Kidney (tissue), 13 donors: ENCODE measurements at regions not wholly inside any gene's neighbourhood (a gene's known extent, or its start where the extent isn't known, plus 50 kb on each side); places are given as distances from the start of the nearest gene placed in this dataset.

Experiments used
- DNase-seq, 5 donors: peaks; one replicate each; pipeline ENCODE4 v3.0.0-alpha.2; 2013 to 2020
- FAIRE-seq: peaks from 2 replicates; lab custom pipeline; 2012; peaks lifted over from hg19 to GRCh38; lab: Jason Lieb, UNC
- H3K27ac ChIP-seq, 2 donors: one replicate each; pipeline ENCODE4 v1.7.0; 2013; ENCODE audit warnings: low read depth in 2 of 2, low read length in 2 of 2, inconsistent platforms in 1 of 2
- H3K27me3 ChIP-seq: one replicate; pipeline ENCODE4 v1.7.1; 2013; ENCODE audit warnings: low read length, inconsistent platforms; ENCODE audit not compliant: control insufficient read depth, insufficient read depth
- H3K36me3 ChIP-seq, 3 donors: one replicate each; pipeline versions ENCODE4 v1.7.0 to v1.7.1; 2013; ENCODE audit warnings: low read length in 3 of 3, control low read depth in 1 of 3, inconsistent platforms in 1 of 3; ENCODE audit not compliant: insufficient read depth in 3 of 3, control insufficient read depth in 2 of 3
- H3K4me1 ChIP-seq, 3 donors: one replicate each; pipeline versions ENCODE4 v1.7.0 to v1.7.1; 2013; ENCODE audit warnings: low read length in 3 of 3, inconsistent platforms in 1 of 3, low read depth in 1 of 3; ENCODE audit not compliant: control insufficient read depth in 2 of 3, insufficient read depth in 2 of 3
- H3K4me3 ChIP-seq, 3 donors: one replicate each; pipeline versions ENCODE4 v1.7.0 to v1.8.1; 2013; ENCODE audit warnings: low read length in 3 of 3, control low read depth in 1 of 3, inconsistent platforms in 1 of 3
- H3K9ac ChIP-seq, 3 donors: one replicate each; pipeline versions ENCODE4 v1.7.0 to v1.7.1; 2013; ENCODE audit warnings: low read length in 3 of 3, control low read depth in 1 of 3, inconsistent platforms in 1 of 3
- H3K9me3 ChIP-seq, 3 donors: one replicate each; pipeline versions ENCODE4 v1.7.0 to v1.7.1; 2013; ENCODE audit warnings: low read length in 3 of 3, control low read depth in 1 of 3, inconsistent platforms in 1 of 3; ENCODE audit not compliant: control insufficient read depth in 2 of 3, insufficient read depth in 1 of 3
- intact Hi-C: fragments of 100-400 bp; cut with DNase I; formaldehyde crosslinking; loops from one replicate; pipeline ENCODE4 v1.11.1; 2022
- TF ChIP-seq, protein P1 (sequence below): IDR thresholded peaks from 3 replicates; pipeline ENCODE4 v1.5.1; 2012; ENCODE audit warnings: mild to moderate bottlenecking, moderate library complexity, borderline replicate concordance; ENCODE audit not compliant: insufficient read depth; ENCODE audit errors: extremely low read depth
- donor health status: control.
- donor health status: control.
- donor health status: control.
- donor health status: control.
- donor health status: control.
- donor health status: DM: yes; HTN: yes; CAD: no.
- donor health status: Normal renal cell carcinoma (clear cell type).

DNA sequence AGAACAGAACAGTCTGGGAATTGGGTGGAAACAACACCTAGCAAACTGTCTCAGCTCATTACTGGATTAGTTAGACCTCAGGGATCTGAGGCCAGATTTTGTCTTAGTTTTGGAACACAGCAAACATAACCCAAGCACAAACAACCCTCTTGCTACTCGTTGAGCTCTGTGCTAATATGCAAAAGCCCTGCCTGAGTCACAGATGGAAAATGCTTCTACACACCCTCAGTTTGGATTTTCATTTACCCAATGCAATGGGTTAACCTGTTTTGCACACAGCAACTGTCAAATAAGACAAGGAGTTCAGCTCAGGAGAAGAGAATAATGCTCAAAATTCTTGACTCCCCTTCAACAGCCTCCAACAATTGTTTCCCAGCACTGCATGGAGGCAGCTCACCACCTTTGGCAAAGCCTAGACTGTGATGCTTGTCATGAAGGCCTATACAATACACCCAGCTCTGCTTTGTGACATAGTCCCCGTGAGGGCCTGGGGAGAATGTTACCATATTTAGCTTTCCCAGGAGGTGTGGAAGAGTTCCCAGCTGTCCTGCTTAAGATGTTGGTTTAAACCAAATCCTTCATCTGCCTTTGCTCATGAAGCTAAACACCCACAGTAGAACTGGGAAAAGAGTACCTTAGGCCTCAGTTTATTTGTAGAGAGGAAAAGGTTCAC is 68.9 kb upstream of the MNS1 start:
- intact Hi-C loops, result no loop called here
- no peak overlapping the region for H3K4me3 ChIP-seq
- no peaks in the 10 kb centered on the region for H3K4me1 ChIP-seq
- TF ChIP-seq, protein P1, sequence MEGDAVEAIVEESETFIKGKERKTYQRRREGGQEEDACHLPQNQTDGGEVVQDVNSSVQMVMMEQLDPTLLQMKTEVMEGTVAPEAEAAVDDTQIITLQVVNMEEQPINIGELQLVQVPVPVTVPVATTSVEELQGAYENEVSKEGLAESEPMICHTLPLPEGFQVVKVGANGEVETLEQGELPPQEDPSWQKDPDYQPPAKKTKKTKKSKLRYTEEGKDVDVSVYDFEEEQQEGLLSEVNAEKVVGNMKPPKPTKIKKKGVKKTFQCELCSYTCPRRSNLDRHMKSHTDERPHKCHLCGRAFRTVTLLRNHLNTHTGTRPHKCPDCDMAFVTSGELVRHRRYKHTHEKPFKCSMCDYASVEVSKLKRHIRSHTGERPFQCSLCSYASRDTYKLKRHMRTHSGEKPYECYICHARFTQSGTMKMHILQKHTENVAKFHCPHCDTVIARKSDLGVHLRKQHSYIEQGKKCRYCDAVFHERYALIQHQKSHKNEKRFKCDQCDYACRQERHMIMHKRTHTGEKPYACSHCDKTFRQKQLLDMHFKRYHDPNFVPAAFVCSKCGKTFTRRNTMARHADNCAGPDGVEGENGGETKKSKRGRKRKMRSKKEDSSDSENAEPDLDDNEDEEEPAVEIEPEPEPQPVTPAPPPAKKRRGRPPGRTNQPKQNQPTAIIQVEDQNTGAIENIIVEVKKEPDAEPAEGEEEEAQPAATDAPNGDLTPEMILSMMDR, result no peak
- H3K9me3 ChIP-seq, result no peaks in the 10 kb centered on the region
- H3K27me3 ChIP-seq, result no peaks in the 10 kb centered on the region
- no peaks in the 10 kb centered on the region for H3K36me3 ChIP-seq
- no peak for FAIRE-seq
- DNase-seq, result no peak
- H3K27ac ChIP-seq, result no peak overlapping the region
- no peak overlapping the region for H3K9ac ChIP-seq

DNA sequence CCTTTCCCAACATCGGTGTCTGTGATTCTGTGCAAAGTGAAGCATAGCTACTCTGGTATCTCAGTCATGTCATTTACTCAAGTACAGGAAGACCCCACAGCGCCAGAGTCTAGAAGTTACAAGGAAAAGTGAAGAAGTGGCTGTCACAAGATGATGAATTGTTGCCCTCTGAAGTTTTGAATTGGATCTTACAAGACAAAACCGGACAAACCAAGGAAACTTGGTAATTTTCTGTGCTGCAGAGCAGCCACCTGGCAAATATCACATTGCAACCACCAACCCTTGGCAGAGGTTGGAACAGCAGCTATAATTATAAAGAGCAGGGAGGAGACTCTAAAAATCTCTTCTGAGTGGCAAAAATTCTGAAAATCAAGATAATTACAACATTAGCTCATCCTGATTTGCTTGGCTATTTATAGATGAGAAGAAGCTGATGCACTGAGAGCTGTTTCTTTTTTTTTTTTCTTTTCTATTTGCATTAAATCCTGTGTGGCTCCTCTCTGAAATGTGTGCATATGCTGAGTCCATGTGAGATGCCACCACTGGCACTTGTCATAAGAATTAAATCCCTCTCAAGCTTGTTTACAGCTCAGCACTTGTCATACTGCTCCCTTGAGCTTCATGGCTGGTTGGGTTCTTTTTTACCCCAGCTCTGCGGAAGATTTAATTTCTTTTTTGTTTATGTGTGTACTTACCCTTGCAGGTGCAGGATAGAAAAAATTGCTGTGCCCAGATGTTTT is 68.0 kb upstream of the MNS1 start:
- no peaks in the 10 kb centered on the region for H3K9me3 ChIP-seq
- FAIRE-seq, result no peak
- intact Hi-C loops, result no loop called here
- H3K36me3 ChIP-seq, result no peaks in the 10 kb centered on the region
- no peaks in the 10 kb centered on the region for H3K4me1 ChIP-seq
- H3K9ac ChIP-seq, result no peak overlapping the region
- H3K4me3 ChIP-seq, result no peak overlapping the region
- H3K27me3 ChIP-seq, result no peaks in the 10 kb centered on the region
- H3K27ac ChIP-seq, result no peak overlapping the region
- DNase-seq, result peak in 3 of 5 donors; percentile 20 to 59 (median 58)
- TF ChIP-seq, protein P1, result no peak

- no peaks in the 10 kb centered on the region for H3K27me3 ChIP-seq
- H3K27ac ChIP-seq, result no peak overlapping the region
- TF ChIP-seq, protein P1, result no peak
- H3K9ac ChIP-seq, result no peak overlapping the region
- no peaks in the 10 kb centered on the region for H3K4me1 ChIP-seq
- no peak for FAIRE-seq
- no peaks in the 10 kb centered on the region for H3K9me3 ChIP-seq
- DNase-seq, result no peak
- no peak overlapping the region for H3K4me3 ChIP-seq
- intact Hi-C loops, result no loop called here
- H3K36me3 ChIP-seq, result no peaks in the 10 kb centered on the region
Observed at GRCh38 chr15:56530157-56530556, 65.2 kb upstream of the MNS1 start.
